GM20000 (cell line): ENCODE measurements at regions not wholly inside any gene's neighbourhood (a gene's known extent, or its start where the extent isn't known, plus 50 kb on each side); places are given as distances from the start of the nearest gene placed in this dataset.
"Not testable (repeated sequence)": the region's sequence is repeated elsewhere in the genome, so short reads cannot be mapped to it uniquely, and the experiment has no call there.

Experiments
- DNase-seq: peaks from one replicate; pipeline ENCODE4 v3.0.0; 2012; ENCODE audit warnings: low spot score
- TF ChIP-seq, protein P1 (sequence below): IDR thresholded peaks from 2 replicates; pipeline ENCODE4 v1.5.1; 2012; ENCODE audit warnings: mild to moderate bottlenecking, control low read depth; ENCODE audit errors: extremely low read depth, missing control alignments

DNA sequence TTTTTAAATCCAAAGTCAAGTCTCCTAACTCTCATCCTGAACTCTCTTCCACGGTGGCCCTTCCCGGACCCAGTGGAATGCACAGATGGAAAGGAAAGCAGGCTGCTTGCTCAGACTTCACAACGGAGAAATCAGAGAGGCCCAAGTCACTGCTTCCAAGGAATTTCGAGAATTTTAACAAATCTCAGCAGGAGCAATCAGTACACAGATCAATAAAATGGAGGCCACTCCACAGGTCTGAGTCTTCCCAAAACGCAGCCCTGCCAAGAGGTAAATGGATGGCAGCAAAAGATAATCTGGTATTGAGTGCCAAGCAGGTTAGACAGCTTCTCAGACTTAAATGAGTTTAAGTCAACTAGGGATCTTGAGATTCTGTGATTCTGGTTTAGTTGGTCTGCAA lies 81.1 kb upstream of the TIAM1 start:
- no peak for DNase-seq
- TF ChIP-seq, protein P1, sequence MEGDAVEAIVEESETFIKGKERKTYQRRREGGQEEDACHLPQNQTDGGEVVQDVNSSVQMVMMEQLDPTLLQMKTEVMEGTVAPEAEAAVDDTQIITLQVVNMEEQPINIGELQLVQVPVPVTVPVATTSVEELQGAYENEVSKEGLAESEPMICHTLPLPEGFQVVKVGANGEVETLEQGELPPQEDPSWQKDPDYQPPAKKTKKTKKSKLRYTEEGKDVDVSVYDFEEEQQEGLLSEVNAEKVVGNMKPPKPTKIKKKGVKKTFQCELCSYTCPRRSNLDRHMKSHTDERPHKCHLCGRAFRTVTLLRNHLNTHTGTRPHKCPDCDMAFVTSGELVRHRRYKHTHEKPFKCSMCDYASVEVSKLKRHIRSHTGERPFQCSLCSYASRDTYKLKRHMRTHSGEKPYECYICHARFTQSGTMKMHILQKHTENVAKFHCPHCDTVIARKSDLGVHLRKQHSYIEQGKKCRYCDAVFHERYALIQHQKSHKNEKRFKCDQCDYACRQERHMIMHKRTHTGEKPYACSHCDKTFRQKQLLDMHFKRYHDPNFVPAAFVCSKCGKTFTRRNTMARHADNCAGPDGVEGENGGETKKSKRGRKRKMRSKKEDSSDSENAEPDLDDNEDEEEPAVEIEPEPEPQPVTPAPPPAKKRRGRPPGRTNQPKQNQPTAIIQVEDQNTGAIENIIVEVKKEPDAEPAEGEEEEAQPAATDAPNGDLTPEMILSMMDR = no peak

GRCh38 chr21:31424058-31424457 lies 80.0 kb upstream of the TIAM1 start:
- TF ChIP-seq, protein P1 = no peak
- no peak for DNase-seq

- DNase-seq = no peak
- TF ChIP-seq, protein P1 = no peak
Measured at GRCh38 chr21:31420988-31421387, 76.9 kb upstream of the TIAM1 start.

DNA sequence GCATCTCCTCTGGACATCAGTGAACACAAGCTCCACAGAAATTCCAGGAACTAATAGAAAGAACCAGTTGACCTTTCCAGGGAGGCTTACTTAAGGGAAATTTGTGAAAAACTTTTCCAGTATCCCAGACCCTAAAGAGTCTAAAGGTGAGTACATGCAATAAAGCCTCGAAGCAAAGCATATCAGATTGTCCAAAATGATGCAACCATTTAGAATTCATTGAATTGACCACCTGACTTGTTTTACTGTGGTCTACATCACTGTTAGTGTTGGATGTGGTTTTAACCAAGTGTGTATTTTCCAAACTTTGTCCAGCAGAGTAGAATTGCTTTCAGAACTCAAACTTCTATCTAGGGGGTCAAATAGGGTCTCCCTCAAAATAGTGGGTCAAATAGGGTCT lies 76.3 kb upstream of the TIAM1 start:
- TF ChIP-seq, protein P1 = no peak
- no peak for DNase-seq

DNA sequence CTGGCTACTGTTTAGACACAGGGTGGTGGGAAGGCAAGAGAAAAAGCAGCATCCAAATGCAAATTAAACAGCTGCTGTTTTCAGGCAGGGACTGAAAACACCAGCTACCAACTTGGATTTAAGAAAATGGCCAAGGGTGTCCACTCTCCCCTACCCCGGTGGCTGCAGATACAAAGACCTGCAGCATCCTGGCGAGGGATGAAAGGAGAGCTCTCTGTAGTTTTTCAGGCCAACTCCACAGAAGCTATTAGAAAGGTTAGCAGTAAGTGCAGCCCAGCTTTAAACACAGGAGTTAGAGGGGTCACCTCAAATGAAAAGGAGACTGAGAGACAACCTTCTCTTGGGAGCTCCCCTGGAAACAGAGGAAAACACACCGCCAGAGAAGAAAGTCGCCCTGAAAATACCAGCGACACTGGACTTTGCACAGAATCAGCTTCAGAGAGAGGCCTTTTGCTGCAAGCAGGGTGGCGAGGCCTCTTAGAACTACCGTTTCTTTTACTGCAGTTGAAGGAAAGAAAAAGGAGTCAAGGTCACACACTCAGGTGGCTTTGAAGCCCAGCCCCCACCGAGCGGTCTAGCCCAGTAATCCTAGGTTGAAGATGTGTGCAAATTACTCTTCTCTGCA lies 74.4 kb upstream of the TIAM1 start:
- TF ChIP-seq, protein P1 = no peak
- no peak for DNase-seq

DNA sequence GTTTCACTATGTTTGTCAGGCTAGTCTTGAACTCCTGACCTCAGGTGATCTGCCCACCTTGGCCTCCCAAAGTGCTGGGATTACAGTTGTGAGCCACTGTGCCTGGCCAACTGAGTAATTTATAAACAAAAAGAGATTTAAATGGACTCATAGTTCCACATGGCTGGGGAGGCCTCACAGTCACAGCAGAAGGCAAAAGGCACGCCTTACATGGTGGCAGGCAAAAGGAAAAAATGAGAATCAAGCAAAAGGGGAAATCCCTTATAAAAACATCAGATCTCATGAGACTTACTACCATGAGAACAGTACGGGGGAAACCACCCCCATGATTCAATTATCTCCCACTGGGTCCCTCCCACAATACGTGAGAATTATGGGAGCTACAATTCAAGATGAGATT lies 73.2 kb upstream of the TIAM1 start:
- not testable (repeated sequence) for DNase-seq

- TF ChIP-seq, protein P1 = no peak
- no peak for DNase-seq
Measured at GRCh38 chr21:31416465-31416864, 72.4 kb upstream of the TIAM1 start.

- DNase-seq = no peak
- TF ChIP-seq, protein P1 = no peak
Measured at GRCh38 chr21:31414263-31415000, 70.4 kb upstream of the TIAM1 start.
